A673 (cell line): ENCODE measurements at regions not wholly inside any gene's neighbourhood (a gene's known extent, or its start where the extent isn't known, plus 50 kb on each side); places are given as distances from the start of the nearest gene placed in this dataset.

Experiments
- EZH2 ChIP-seq: fragments of 200-600 bp; sonication (generic); IDR thresholded peaks from 2 replicates; pipeline ENCODE4 v1.6.1; 2017; ENCODE audit warnings: borderline replicate concordance, low read depth, mild to moderate bottlenecking, mixed read lengths, antibody characterized with exemption, low read length; ENCODE audit not compliant: poor library complexity, severe bottlenecking
- TF ChIP-seq, protein P1 (sequence below): fragments of 300-800, 200-600 bp; sonication (generic); conservative IDR thresholded peaks from 2 replicates; pipeline ENCODE4 v1.5.1; 2017; ENCODE audit warnings: low read depth, mild to moderate bottlenecking, antibody characterized with exemption, low read length, moderate library complexity, mixed read lengths

DNA sequence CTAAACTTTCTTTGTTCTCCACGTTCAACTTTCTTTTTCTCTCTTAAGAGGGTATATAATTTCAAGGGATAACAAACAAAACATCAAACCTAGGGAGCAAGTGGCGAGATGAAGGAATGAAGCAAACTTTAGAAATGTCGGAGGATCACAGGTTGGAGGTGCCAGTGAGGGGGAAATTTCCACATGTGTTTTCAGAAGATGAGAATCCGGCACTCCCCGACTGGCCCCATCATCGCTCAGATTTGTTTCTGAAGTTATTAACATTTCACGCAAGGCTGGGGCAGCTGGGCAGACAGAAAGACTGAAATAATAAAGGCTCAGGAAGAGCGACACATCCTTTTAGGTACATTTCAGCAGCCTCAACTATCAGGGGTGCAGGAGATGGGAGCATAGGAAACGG lies 134.9 kb downstream of the SMIM20 start:
- TF ChIP-seq, protein P1, sequence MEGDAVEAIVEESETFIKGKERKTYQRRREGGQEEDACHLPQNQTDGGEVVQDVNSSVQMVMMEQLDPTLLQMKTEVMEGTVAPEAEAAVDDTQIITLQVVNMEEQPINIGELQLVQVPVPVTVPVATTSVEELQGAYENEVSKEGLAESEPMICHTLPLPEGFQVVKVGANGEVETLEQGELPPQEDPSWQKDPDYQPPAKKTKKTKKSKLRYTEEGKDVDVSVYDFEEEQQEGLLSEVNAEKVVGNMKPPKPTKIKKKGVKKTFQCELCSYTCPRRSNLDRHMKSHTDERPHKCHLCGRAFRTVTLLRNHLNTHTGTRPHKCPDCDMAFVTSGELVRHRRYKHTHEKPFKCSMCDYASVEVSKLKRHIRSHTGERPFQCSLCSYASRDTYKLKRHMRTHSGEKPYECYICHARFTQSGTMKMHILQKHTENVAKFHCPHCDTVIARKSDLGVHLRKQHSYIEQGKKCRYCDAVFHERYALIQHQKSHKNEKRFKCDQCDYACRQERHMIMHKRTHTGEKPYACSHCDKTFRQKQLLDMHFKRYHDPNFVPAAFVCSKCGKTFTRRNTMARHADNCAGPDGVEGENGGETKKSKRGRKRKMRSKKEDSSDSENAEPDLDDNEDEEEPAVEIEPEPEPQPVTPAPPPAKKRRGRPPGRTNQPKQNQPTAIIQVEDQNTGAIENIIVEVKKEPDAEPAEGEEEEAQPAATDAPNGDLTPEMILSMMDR, result no peak
- no peak for TF ChIP-seq EZH2
